SW480 (cell line): ENCODE measurements at regions not wholly inside any gene's neighbourhood (a gene's known extent, or its start where the extent isn't known, plus 50 kb on each side); places are given as distances from the start of the nearest gene placed in this dataset.
"Not testable (repeated sequence)": the region's sequence is repeated elsewhere in the genome, so short reads cannot be mapped to it uniquely, and the experiment has no call there.

Experiments
- DNase-seq: peaks from one replicate; pipeline ENCODE4 v3.0.0-alpha.2; 2016; ENCODE audit warnings: low spot score

DNA sequence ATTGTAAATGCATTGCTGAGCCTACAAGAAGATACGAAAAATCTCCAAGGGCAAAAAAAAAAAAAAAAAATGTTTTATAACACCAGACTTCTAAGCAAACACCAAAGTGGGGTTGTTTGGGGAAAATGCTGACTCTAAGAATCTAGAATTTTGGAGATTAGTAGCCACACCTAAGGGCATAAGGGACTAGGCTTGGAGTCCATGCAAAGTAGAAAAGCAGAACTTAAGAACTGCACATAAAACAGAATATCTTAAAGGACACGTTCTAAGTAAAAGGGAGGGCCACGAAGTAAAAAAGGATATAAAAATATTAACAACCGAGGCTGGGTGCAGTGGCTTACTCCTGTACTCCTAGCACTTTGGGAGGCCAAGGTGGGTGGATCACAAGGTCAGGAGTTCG is 269.8 kb upstream of the AUTS2 start:
- DNase-seq = no peak

DNA sequence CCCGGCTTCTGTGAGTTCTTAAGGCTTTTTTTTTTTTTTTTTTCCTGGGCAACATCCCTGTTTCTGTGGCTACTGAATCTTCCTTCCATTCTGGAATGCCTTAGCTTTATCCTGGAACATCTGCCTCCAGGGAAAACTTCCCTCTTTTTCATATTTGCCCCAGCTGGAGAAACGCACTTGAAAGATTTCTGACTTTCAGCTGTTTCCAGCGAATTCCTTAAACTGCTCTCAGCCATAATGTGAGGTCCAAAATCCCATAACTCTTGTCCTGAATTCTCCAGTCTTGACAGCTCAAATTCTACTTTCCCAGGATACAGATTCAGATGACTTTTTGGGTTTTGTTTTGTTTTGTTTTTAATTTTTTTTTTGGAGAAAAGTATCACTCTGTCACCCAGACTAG is 263.6 kb upstream of the AUTS2 start:
- no peak for DNase-seq

DNA sequence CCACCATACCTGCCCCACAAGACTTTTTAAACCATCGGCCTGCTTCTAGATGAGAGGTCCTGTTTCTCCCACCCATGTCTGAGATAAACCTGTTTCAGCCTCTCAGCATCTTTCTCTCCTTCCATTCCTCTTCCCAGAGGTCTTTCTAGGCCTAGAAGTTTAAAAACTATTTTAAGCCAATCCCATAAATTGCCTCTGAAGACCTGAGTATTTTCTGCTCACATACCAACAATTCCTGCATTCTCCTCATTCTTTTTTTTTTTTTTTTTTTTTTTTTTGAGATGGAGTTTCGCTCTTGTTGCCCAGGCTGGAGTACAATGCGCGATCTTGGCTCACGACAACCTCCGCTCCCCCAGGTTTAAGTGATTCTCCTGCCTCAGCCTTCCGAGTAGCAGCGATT is 262.9 kb upstream of the AUTS2 start:
- no peak for DNase-seq

GRCh38 chr7:69336976-69337375 is 261.3 kb upstream of the AUTS2 start:
- DNase-seq = no peak

DNA sequence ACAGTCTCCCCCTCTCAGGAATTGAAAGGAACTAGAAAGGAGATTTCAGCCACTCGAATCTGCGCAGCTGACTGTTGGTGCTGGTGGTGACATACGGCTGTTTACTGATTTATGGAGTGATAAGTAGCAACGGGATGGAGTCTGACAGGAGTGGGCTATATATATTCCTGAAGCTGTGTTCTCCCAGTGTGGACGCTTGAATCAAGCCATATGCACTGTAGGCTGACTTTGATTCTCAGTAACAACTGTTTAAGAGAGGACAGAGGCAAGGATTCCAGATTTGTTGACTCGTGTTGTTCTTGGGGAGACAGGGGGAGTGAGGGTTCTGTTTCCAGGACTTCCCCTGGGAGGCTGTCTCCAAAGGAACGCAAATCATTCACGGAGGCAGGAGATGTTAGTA is 260.1 kb upstream of the AUTS2 start:
- DNase-seq = no peak

GRCh38 chr7:69341288-69341687 is 257.0 kb upstream of the AUTS2 start:
- DNase-seq = no peak

DNA sequence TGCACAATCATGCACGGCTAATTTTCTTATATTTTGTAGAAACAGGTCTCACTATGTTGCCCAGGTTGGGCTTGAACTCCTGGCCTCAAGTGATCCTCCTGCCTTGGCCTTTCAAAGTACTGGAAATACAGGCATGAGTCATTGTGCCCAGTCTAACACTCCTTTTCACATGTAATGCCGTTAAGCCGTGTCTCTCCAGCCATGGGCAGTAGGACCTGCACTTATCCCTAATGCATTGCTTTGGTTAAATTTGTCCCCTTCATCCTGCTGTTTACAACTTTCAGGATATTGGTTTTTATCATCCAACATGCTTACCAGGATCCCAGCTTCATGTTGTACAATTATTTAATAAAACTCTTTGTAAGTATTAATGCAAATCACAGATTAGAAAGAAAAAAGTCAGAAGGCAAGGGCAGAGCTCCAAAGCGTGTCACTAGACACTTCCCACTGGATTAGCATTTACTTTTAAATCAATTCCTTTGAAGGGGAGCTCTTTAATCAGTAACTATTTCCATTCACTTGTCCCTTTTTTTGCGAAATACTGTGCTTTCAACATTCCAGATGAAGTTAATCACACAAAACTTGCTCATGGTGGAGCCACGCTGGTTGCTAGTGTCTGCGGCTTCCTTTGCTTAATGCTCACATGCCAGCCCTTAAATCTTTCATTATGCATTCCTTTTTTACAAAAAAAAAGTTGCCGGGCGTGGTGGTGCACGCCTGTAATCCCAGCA is 256.0 kb upstream of the AUTS2 start:
- DNase-seq = no peak

- DNase-seq = no peak
These were observed 249.0 kb upstream of the AUTS2 start for GRCh38 chr7:69349291-69349690.

- DNase-seq = no peak
These were observed 240.0 kb upstream of the AUTS2 start for GRCh38 chr7:69358163-69358821.

- no peak for DNase-seq
These were observed 239.1 kb upstream of the AUTS2 start for GRCh38 chr7:69359003-69359700.

- DNase-seq = no peak
These were observed 237.4 kb upstream of the AUTS2 start for GRCh38 chr7:69360913-69361312.

GRCh38 chr7:69363136-69363535 is 235.1 kb upstream of the AUTS2 start:
- no peak for DNase-seq

GRCh38 chr7:69364813-69365643 is 233.2 kb upstream of the AUTS2 start:
- DNase-seq = no peak

- no peak for DNase-seq
These were observed 232.6 kb upstream of the AUTS2 start for GRCh38 chr7:69365651-69366192.

GRCh38 chr7:69367780-69368179 is 230.5 kb upstream of the AUTS2 start:
- peak; percentile 20 for DNase-seq

GRCh38 chr7:69373171-69374043 is 224.9 kb upstream of the AUTS2 start:
- DNase-seq = no peak

DNA sequence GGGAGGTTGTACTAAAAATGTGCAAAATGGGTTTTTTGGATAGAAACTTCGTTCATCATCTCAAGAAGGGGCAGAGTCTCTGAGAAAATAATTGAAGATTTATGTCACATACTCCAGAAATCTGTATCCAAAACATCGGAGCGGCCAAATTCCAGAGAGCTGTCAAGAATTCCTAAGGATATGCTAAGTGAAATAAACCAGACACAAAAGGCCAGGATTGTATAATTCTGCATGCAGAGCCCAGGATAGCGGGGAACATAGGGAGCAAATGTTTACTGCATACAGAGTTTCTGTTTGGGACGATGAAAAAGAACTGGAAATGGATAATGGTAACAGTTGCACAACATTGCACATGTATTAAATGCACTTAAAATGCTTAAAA is 224.2 kb upstream of the AUTS2 start:
- no peak for DNase-seq

- no peak for DNase-seq
These were observed 221.1 kb upstream of the AUTS2 start for GRCh38 chr7:69377191-69377590.

DNA sequence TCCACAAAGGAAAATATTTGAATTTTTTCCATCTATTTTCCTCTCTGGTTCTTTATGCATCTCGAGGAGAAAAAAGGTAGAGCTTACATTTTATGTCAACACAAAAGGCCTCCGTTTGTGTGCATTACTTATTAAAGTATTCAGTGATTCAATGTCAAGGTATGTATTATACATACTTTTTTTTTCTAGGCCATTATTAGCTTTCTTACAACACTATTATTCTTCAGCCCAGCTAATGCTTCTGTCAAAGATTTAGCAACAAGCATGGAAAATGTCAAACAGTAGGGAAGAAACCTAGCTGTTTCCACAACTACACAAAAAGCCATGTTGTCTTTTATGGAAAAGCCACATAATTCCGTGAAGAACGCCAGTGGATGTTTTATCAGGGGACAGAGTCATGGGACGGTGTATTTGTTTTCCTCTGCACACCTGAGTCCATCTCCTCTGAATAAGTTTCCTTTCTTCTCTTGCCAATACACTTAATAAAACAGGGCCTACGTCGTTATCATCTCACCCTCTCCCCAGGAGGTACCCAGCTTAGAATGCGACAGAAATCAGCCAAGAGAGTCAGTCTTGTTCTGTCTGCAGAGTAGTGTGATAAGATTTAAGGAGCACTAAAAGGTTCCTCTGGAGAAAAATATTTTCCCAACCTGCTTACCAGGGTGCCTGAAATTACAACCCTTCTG is 209.7 kb upstream of the AUTS2 start:
- DNase-seq = no peak

GRCh38 chr7:69389216-69389615 is 209.1 kb upstream of the AUTS2 start:
- no peak for DNase-seq

DNA sequence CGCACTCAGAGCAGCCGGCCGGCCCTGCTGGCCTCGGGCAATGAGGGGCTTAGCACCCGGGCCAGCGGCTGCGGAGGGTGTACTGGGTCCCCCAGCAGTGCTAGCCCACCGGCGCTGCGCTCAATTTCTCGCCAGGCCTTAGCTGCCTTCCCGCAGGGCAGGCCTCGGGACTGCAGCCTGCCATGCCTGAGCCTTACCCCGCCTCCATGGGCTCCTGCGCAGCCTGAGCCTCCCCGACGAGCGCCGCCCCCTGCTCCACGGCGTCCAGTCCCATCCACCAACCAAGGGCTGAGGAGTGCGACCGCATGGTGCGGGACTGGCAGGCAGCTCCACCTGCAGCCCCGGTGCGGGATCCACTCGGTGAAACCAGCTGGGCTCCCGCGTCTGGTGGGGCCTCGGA is 204.4 kb upstream of the AUTS2 start:
- not testable (repeated sequence) for DNase-seq
